ENCODE measurements at regions not wholly inside any gene's neighbourhood (a gene's known extent, or its start where the extent isn't known, plus 50 kb on each side); places are given as distances from the start of the nearest gene placed in this dataset.

DNA sequence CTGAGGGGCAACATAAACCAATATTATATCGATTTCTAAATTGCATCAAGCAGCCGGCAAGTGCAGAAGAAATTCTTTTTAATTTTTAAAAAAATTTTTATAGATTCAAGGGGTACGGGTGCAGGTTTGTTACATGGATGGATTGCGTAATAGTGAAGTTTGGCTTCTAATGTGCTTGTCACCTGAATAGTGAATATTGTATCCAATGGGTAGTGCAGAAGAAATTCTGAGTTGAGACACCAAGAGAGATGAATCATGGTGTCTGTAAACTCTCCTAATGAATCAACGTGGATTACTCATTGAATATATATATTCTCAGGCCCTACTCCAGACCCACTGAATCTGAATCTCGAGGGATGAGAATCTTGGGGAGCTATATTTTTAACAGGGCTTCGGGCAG lies 253.7 kb upstream of the FOXD3 start:
- TF ChIP-seq, protein P1, sequence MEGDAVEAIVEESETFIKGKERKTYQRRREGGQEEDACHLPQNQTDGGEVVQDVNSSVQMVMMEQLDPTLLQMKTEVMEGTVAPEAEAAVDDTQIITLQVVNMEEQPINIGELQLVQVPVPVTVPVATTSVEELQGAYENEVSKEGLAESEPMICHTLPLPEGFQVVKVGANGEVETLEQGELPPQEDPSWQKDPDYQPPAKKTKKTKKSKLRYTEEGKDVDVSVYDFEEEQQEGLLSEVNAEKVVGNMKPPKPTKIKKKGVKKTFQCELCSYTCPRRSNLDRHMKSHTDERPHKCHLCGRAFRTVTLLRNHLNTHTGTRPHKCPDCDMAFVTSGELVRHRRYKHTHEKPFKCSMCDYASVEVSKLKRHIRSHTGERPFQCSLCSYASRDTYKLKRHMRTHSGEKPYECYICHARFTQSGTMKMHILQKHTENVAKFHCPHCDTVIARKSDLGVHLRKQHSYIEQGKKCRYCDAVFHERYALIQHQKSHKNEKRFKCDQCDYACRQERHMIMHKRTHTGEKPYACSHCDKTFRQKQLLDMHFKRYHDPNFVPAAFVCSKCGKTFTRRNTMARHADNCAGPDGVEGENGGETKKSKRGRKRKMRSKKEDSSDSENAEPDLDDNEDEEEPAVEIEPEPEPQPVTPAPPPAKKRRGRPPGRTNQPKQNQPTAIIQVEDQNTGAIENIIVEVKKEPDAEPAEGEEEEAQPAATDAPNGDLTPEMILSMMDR (IDR thresholded peaks at IDR 0.05; ENCODE audit: low read depth, low read length, missing control alignments), result no peak
- no peak for DNase-seq (ENCODE audit: low read depth)
- H3K4me3 ChIP-seq (ENCODE audit: low read depth, low read length), result no peak overlapping the region

GRCh38 chr1:63069214-63069613 lies 253.2 kb upstream of the FOXD3 start:
- H3K4me3 ChIP-seq (ENCODE audit: low read depth, low read length), result no peak overlapping the region
- TF ChIP-seq, protein P1 (IDR thresholded peaks at IDR 0.05; ENCODE audit: low read depth, low read length, missing control alignments), result no peak
- DNase-seq (ENCODE audit: low read depth), result no peak

DNA sequence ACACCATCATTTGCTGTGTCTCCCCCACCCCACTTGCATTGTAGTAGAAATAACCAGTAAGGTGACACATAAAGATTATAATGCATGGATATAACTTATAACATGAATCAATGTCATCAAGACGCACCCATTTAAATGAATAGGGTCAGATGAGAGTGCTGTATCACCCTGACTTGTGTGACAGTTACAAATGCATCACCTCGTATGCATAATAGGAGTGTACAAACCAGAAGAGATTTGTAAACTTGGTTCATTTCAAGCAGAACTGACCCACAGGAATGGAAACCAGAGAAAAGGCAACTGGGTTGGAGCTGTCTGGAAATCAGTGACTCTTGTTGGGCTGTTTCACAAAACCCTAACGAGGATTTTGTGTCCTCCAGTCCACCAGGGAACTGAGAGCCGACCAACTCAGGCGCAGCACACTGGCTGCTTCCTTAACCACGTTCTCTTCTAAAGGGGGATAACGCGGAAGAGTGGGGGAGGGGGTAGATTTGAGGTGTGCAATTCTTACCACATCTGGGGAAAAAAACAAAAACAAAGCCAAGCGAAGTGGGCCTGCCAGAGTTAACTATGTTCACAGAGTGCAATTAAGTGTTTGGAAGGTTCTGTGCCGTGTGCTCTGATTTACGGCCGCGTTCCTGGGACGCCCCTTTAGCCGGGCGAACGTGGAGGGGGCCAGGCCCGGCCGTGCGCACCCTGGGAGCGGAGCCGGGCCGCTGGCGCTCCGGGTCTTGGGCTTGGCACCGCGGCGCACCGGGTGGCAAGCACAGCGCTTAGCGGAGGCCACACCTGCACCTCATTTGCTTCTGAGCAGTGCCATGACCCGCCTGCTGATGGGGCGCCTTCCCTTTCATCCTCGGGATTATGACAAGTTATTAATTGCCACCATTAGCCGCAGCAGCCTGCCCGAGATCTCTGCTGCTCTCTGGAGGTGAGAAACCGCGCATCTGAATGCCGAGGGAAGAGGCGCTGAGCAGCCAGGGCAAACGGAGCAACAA lies 248.8 kb upstream of the FOXD3 start:
- no peak overlapping the region for H3K4me3 ChIP-seq (ENCODE audit: low read depth, low read length)
- TF ChIP-seq, protein P1 (IDR thresholded peaks at IDR 0.05; ENCODE audit: low read depth, low read length, missing control alignments), result no peak
- no peak for DNase-seq (ENCODE audit: low read depth)

DNA sequence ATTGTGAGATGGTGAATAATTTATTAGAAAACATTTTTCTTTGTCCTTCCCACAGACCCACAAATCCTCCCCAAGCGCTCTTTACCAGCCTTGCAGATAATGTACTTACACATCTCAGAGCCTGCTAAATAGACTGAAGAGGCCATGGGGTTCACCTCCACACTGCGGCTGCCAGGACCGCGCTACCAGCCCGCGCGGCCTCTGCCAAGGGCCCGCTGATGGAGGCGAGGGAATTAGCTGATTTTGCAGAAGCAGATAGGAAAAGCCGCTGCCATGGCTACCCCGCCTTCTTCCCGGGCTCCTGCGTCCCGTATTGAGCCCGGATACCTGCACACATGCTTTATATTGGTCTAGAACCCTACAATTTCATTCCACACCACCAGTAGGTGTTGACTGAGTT lies 248.0 kb upstream of the FOXD3 start:
- TF ChIP-seq, protein P1 (IDR thresholded peaks at IDR 0.05; ENCODE audit: low read depth, low read length, missing control alignments), result no peak
- no peak overlapping the region for H3K4me3 ChIP-seq (ENCODE audit: low read depth, low read length)
- no peak for DNase-seq (ENCODE audit: low read depth)

GRCh38 chr1:63082766-63083165 lies 239.6 kb upstream of the FOXD3 start:
- DNase-seq (ENCODE audit: low read depth), result no peak
- H3K4me3 ChIP-seq (ENCODE audit: low read depth, low read length), result no peak overlapping the region
- TF ChIP-seq, protein P1 (IDR thresholded peaks at IDR 0.05; ENCODE audit: low read depth, low read length, missing control alignments), result no peak

DNA sequence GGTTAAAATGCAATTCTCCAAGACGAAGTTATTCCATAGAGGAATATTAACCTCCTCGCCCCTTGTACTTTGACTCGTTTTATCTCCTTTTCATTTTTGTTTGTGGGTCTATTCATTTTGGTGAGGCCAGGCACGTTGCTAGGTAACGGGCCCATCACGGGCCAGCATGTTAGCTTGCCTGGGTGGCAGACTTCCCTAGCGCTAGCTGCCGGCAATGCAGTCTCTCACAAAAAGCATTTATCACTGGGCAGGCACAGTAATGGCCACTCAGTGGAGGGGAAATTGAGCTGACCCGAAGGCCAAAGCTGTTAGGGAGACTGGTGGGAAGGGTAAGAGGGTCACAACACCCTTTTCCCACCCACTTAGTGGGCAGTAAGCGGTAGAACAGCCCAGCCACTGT lies 234.4 kb upstream of the FOXD3 start:
- no peak overlapping the region for H3K4me3 ChIP-seq (ENCODE audit: low read depth, low read length)
- DNase-seq (ENCODE audit: low read depth), result no peak
- TF ChIP-seq, protein P1 (IDR thresholded peaks at IDR 0.05; ENCODE audit: low read depth, low read length, missing control alignments), result no peak
